ENCODE measurements at regions not wholly inside any gene's neighbourhood (a gene's known extent, or its start where the extent isn't known, plus 50 kb on each side); places are given as distances from the start of the nearest gene placed in this dataset.
"Not testable (repeated sequence)": the region's sequence is repeated elsewhere in the genome, so short reads cannot be mapped to it uniquely, and the experiment has no call there.

GRCh38 chr5:92694067-92694466, 887.0 kb downstream of the NR2F1-AS1 start:
- no peak overlapping the region for H3K4me3 Mint-ChIP-seq
- no peak overlapping the region for H3K27ac Mint-ChIP-seq
- CTCF ChIA-PET: no interaction called here
- no peaks in the 10 kb centered on the region for H3K27me3 Mint-ChIP-seq
- POLR2A ChIA-PET: no interaction called here
- H3K4me1 Mint-ChIP-seq: no peaks in the 10 kb centered on the region
- H3K36me3 Mint-ChIP-seq (ENCODE audit: low read depth): no peaks in the 10 kb centered on the region
- no peaks in the 10 kb centered on the region for H3K9me3 Mint-ChIP-seq
- DNase-seq: no peak

- DNase-seq; H3K9me3 Mint-ChIP-seq; H3K27ac Mint-ChIP-seq; H3K4me1 Mint-ChIP-seq; CTCF ChIA-PET; H3K4me3 Mint-ChIP-seq; POLR2A ChIA-PET; H3K27me3 Mint-ChIP-seq; H3K36me3 Mint-ChIP-seq (ENCODE audit: low read depth): not testable (repeated sequence)
Measured at GRCh38 chr5:92691955-92692354, 889.1 kb downstream of the NR2F1-AS1 start.

- Mint-ChIP-seq H3K36me3 (ENCODE audit: low read depth) (no peaks in the 10 kb centered on the region), H3K27me3 (no peaks in the 10 kb centered on the region), H3K9me3 (no peaks in the 10 kb centered on the region), H3K4me1 (no peaks in the 10 kb centered on the region), H3K27ac (no peak overlapping the region), H3K4me3 (no peak overlapping the region)
- no peak for DNase-seq
- CTCF ChIA-PET: no interaction called here
- POLR2A ChIA-PET: no interaction called here
Measured at GRCh38 chr5:92687821-92688722, 892.9 kb downstream of the NR2F1-AS1 start.

GRCh38 chr5:92678640-92679039, 902.4 kb downstream of the NR2F1-AS1 start:
- Mint-ChIP-seq H3K27ac (no peak overlapping the region), H3K27me3 (no peaks in the 10 kb centered on the region), H3K4me1 (no peaks in the 10 kb centered on the region), H3K9me3 (no peaks in the 10 kb centered on the region), H3K4me3 (no peak overlapping the region), H3K36me3 (ENCODE audit: low read depth) (no peaks in the 10 kb centered on the region)
- no peak for DNase-seq
- ChIA-PET CTCF (no interaction called here), POLR2A (no interaction called here)

GRCh38 chr5:92676215-92677165, 904.5 kb downstream of the NR2F1-AS1 start:
- no peak for DNase-seq
- Mint-ChIP-seq H3K4me1 (no peaks in the 10 kb centered on the region), H3K4me3 (no peak overlapping the region), H3K36me3 (ENCODE audit: low read depth) (no peaks in the 10 kb centered on the region), H3K9me3 (no peaks in the 10 kb centered on the region), H3K27me3 (no peaks in the 10 kb centered on the region), H3K27ac (no peak overlapping the region)
- POLR2A ChIA-PET: no interaction called here
- CTCF ChIA-PET: no interaction called here

- no peak for DNase-seq
Measured at GRCh38 chr5:92674321-92674720, 906.7 kb downstream of the NR2F1-AS1 start.

GRCh38 chr5:92665506-92665905, 915.5 kb downstream of the NR2F1-AS1 start:
- H3K9me3 Mint-ChIP-seq: no peaks in the 10 kb centered on the region
- no peaks in the 10 kb centered on the region for H3K36me3 Mint-ChIP-seq (ENCODE audit: low read depth)
- no peaks in the 10 kb centered on the region for H3K4me1 Mint-ChIP-seq
- H3K4me3 Mint-ChIP-seq: no peak overlapping the region
- DNase-seq: no peak
- no peaks in the 10 kb centered on the region for H3K27me3 Mint-ChIP-seq
- no peak overlapping the region for H3K27ac Mint-ChIP-seq
- ChIA-PET POLR2A (no interaction called here), CTCF (no interaction called here)

More at GRCh38 chr5:92674321-92674720, 906.7 kb downstream of the NR2F1-AS1 start:
- ChIA-PET CTCF (no interaction called here), POLR2A (no interaction called here)
- H3K9me3 Mint-ChIP-seq: no peaks in the 10 kb centered on the region
- no peaks in the 10 kb centered on the region for H3K4me1 Mint-ChIP-seq
- H3K4me3 Mint-ChIP-seq: no peak overlapping the region
- no peaks in the 10 kb centered on the region for H3K27me3 Mint-ChIP-seq
- no peak overlapping the region for H3K27ac Mint-ChIP-seq
- H3K36me3 Mint-ChIP-seq (ENCODE audit: low read depth): no peaks in the 10 kb centered on the region

GRCh38 chr5:92662741-92663140, 918.3 kb downstream of the NR2F1-AS1 start:
- H3K27me3 Mint-ChIP-seq: no peaks in the 10 kb centered on the region
- no peak for DNase-seq
- ChIA-PET CTCF (interaction anchor here (0.5 kb wide), 1 partner anchor 27 kb away, joined by 8 read pairs; no protein-coding TSS in a partner anchor), POLR2A (no interaction called here)
- H3K9me3 Mint-ChIP-seq: no peaks in the 10 kb centered on the region
- no peaks in the 10 kb centered on the region for H3K4me1 Mint-ChIP-seq
- no peaks in the 10 kb centered on the region for H3K36me3 Mint-ChIP-seq (ENCODE audit: low read depth)
- no peak overlapping the region for H3K4me3 Mint-ChIP-seq
- no peak overlapping the region for H3K27ac Mint-ChIP-seq

GRCh38 chr5:92659246-92659645, 921.8 kb downstream of the NR2F1-AS1 start:
- ChIA-PET POLR2A (no interaction called here), CTCF (no interaction called here)
- Mint-ChIP-seq H3K9me3 (no peaks in the 10 kb centered on the region), H3K4me1 (no peaks in the 10 kb centered on the region), H3K36me3 (ENCODE audit: low read depth) (no peaks in the 10 kb centered on the region), H3K27me3 (no peaks in the 10 kb centered on the region), H3K4me3 (no peak overlapping the region), H3K27ac (no peak overlapping the region)
- DNase-seq: no peak

GRCh38 chr5:92654601-92655000, 926.4 kb downstream of the NR2F1-AS1 start:
- H3K27ac Mint-ChIP-seq; POLR2A ChIA-PET; H3K27me3 Mint-ChIP-seq; H3K36me3 Mint-ChIP-seq (ENCODE audit: low read depth); H3K9me3 Mint-ChIP-seq; H3K4me3 Mint-ChIP-seq; CTCF ChIA-PET; H3K4me1 Mint-ChIP-seq; DNase-seq: not testable (repeated sequence)

- POLR2A ChIA-PET: no interaction called here
- H3K9me3 Mint-ChIP-seq: no peaks in the 10 kb centered on the region
- CTCF ChIA-PET: no interaction called here
- H3K27me3 Mint-ChIP-seq: no peaks in the 10 kb centered on the region
- H3K36me3 Mint-ChIP-seq (ENCODE audit: low read depth): no peaks in the 10 kb centered on the region
- H3K4me3 Mint-ChIP-seq: no peak overlapping the region
- H3K4me1 Mint-ChIP-seq: no peaks in the 10 kb centered on the region
- no peak for DNase-seq
- no peak overlapping the region for H3K27ac Mint-ChIP-seq
Measured at GRCh38 chr5:92653730-92654461, 927.1 kb downstream of the NR2F1-AS1 start.

GRCh38 chr5:92652756-92653155, 928.3 kb downstream of the NR2F1-AS1 start:
- CTCF ChIA-PET: no interaction called here
- no peaks in the 10 kb centered on the region for H3K9me3 Mint-ChIP-seq
- no peaks in the 10 kb centered on the region for H3K36me3 Mint-ChIP-seq (ENCODE audit: low read depth)
- no peaks in the 10 kb centered on the region for H3K4me1 Mint-ChIP-seq
- H3K4me3 Mint-ChIP-seq: no peak overlapping the region
- no peaks in the 10 kb centered on the region for H3K27me3 Mint-ChIP-seq
- DNase-seq: no peak
- no peak overlapping the region for H3K27ac Mint-ChIP-seq
- POLR2A ChIA-PET: no interaction called here

All from activated CD4-positive, alpha-beta T cell treated with anti-CD3 and anti-CD28 coated beads, Interleukin-2, amount 10 ng/mL, durations not matched to agents 7 days and 5 days (primary cell).